ENCODE measurements at regions not wholly inside any gene's neighbourhood (a gene's known extent, or its start where the extent isn't known, plus 50 kb on each side); places are given as distances from the start of the nearest gene placed in this dataset.

- TF ChIP-seq, protein P1, sequence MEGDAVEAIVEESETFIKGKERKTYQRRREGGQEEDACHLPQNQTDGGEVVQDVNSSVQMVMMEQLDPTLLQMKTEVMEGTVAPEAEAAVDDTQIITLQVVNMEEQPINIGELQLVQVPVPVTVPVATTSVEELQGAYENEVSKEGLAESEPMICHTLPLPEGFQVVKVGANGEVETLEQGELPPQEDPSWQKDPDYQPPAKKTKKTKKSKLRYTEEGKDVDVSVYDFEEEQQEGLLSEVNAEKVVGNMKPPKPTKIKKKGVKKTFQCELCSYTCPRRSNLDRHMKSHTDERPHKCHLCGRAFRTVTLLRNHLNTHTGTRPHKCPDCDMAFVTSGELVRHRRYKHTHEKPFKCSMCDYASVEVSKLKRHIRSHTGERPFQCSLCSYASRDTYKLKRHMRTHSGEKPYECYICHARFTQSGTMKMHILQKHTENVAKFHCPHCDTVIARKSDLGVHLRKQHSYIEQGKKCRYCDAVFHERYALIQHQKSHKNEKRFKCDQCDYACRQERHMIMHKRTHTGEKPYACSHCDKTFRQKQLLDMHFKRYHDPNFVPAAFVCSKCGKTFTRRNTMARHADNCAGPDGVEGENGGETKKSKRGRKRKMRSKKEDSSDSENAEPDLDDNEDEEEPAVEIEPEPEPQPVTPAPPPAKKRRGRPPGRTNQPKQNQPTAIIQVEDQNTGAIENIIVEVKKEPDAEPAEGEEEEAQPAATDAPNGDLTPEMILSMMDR (IDR thresholded peaks at IDR 0.05; ENCODE audit: low read depth, low read length), result no peak
- DNase-seq (ENCODE audit: extremely low read depth, low read depth), result no peak
These were observed 410.2 kb upstream of the GOT2 start for GRCh38 chr16:59144326-59144725.

DNA sequence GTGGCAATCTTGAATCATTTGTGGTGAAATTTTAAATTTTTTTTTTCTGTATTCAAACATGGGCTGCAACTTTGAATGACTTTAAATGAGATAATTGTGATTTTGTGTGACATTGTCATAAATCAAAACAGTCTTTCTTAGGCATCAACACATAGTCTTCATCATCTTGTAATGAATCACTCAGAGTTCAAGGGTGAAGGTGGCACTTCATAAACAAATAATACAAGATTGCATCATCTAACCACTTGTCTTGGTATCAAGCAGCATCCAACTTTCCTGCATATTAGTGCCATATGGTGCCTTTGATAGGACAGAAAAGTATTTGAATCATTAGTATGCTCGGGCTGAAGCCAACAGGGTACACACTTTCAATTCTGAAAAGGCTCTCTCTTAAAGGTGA is 392.4 kb upstream of the GOT2 start:
- TF ChIP-seq, protein P1 (IDR thresholded peaks at IDR 0.05; ENCODE audit: low read depth, low read length), result no peak
- no peak for DNase-seq (ENCODE audit: extremely low read depth, low read depth)

GRCh38 chr16:59124056-59124455 is 389.9 kb upstream of the GOT2 start:
- TF ChIP-seq, protein P1 (IDR thresholded peaks at IDR 0.05; ENCODE audit: low read depth, low read length), result no peak
- no peak for DNase-seq (ENCODE audit: extremely low read depth, low read depth)

DNA sequence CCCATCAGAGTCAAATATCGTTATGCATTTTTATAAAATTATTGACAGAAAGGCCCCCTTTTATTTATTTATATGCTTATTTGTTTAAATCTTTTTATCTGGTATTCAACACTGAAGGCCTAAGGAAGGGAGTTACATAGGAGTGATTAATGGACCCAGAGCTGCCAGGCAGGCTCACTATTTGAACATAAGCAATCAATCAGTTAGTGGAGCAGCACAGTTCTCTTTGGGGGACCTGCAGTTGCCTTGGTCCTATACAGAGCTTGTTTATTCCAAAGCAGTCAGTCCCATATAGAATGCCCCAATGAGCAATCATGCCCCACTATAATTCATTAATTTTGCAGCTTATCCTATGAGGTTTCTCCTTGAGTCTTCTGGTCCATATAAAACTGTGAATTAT is 389.4 kb upstream of the GOT2 start:
- TF ChIP-seq, protein P1 (IDR thresholded peaks at IDR 0.05; ENCODE audit: low read depth, low read length), result no peak
- no peak for DNase-seq (ENCODE audit: extremely low read depth, low read depth)

DNA sequence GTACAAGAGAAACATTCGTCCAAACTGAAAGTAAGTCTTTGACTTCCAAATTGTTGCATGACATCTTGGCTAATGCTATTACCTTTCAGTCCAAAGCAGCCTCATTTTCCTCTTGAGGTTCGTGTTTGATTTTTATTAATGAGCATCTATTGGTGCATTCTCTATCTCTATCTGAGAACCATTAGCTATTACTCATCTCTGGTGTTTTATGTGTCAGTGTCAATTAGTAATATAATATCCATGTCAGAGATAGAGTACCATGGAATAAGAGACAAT is 388.1 kb upstream of the GOT2 start:
- TF ChIP-seq, protein P1 (IDR thresholded peaks at IDR 0.05; ENCODE audit: low read depth, low read length), result no peak
- DNase-seq (ENCODE audit: extremely low read depth, low read depth), result no peak

- DNase-seq (ENCODE audit: extremely low read depth, low read depth), result peak; percentile 7
- TF ChIP-seq, protein P1 (IDR thresholded peaks at IDR 0.05; ENCODE audit: low read depth, low read length), result no peak
These were observed 387.5 kb upstream of the GOT2 start for GRCh38 chr16:59121411-59122261.

- TF ChIP-seq, protein P1 (IDR thresholded peaks at IDR 0.05; ENCODE audit: low read depth, low read length), result no peak
- DNase-seq (ENCODE audit: extremely low read depth, low read depth), result no peak
These were observed 382.6 kb upstream of the GOT2 start for GRCh38 chr16:59116744-59117143.
